SU-DHL-6 (cell line): ENCODE measurements at regions not wholly inside any gene's neighbourhood (a gene's known extent, or its start where the extent isn't known, plus 50 kb on each side); places are given as distances from the start of the nearest gene placed in this dataset.

Experiments used
- H2AFZ ChIP-seq: fragments of 200-600 bp; sonication (generic); 2 replicates; pipeline ENCODE4 v1.6.1; 2014; ENCODE audit warnings: low read depth, mild to moderate bottlenecking, moderate library complexity, mixed read lengths, antibody characterized with exemption, low read length; ENCODE audit not compliant: severe bottlenecking
- H3F3A ChIP-seq: fragments of 200-600 bp; shearing (Covaris generic); 2 replicates; pipeline ENCODE4 v1.6.0; 2016; ENCODE audit warnings: antibody characterized with exemption, mild to moderate bottlenecking; ENCODE audit not compliant: insufficient read depth
- H3K27ac ChIP-seq: fragments of 200-600 bp; sonication (generic); 2 replicates; pipeline ENCODE4 v1.5.1; 2016; ENCODE audit warnings: low read depth, mild to moderate bottlenecking, low read length, moderate library complexity, mixed read lengths
- H3K27me3 ChIP-seq: fragments of 200-600 bp; sonication (generic), shearing (Covaris generic); 2 replicates; pipeline ENCODE4 v1.6.0; 2014; ENCODE audit warnings: mild to moderate bottlenecking, low read length
- H3K36me3 ChIP-seq: fragments of 200-600 bp; sonication (generic); 2 replicates; pipeline ENCODE4 v1.6.1; 2014; ENCODE audit warnings: mild to moderate bottlenecking, low read length, mixed read lengths
- H3K4me2 ChIP-seq: fragments of 300-600, 200-600 bp; shearing (Covaris generic), sonication (generic); 2 replicates; pipeline ENCODE4 v1.6.0; 2014; ENCODE audit warnings: low read length, low read depth, mild to moderate bottlenecking; ENCODE audit not compliant: poor library complexity, severe bottlenecking
- H3K4me3 ChIP-seq: fragments of 200-600 bp; sonication (generic); 2 replicates; pipeline ENCODE4 v1.5.1; 2014; ENCODE audit warnings: antibody characterized with exemption, low read length, mild to moderate bottlenecking, mixed read lengths; ENCODE audit not compliant: insufficient read depth, poor library complexity, severe bottlenecking
- H3K79me2 ChIP-seq: fragments of 200-600 bp; sonication (generic); 2 replicates; pipeline ENCODE4 v1.6.1; 2014; ENCODE audit warnings: mild to moderate bottlenecking, low read length, moderate library complexity; ENCODE audit not compliant: insufficient read depth
- H3K9ac ChIP-seq: fragments of 200-600 bp; sonication (generic); 2 replicates; pipeline ENCODE4 v1.7.0; 2014; ENCODE audit warnings: mild to moderate bottlenecking, low read length
- H3K9me2 ChIP-seq: fragments of 200-600 bp; sonication (generic); replicated peaks from 2 replicates; pipeline ENCODE4 v1.6.1; 2014; ENCODE audit warnings: low read length; ENCODE audit not compliant: insufficient read depth
- H3K9me3 ChIP-seq: fragments of 200-600 bp; sonication (generic); 2 replicates; pipeline ENCODE4 v1.6.1; 2014; ENCODE audit warnings: low read length, mixed read lengths; ENCODE audit not compliant: insufficient read depth
- H4K20me1 ChIP-seq: fragments of 200-600 bp; sonication (generic); 2 replicates; pipeline ENCODE4 v1.6.1; 2014; ENCODE audit warnings: low read depth, mild to moderate bottlenecking, antibody characterized with exemption, low read length, moderate library complexity, mixed read lengths
- EZH2phosphoT487 ChIP-seq: fragments of 200-600 bp; sonication (generic), shearing (Covaris generic); conservative IDR thresholded peaks from 2 replicates; pipeline ENCODE4 v1.6.1; 2018; ENCODE audit warnings: mild to moderate bottlenecking, antibody characterized with exemption, low read length, moderate library complexity, mixed read lengths
- TF ChIP-seq, protein P1 (sequence below): fragments of 200-600 bp; sonication (generic); IDR thresholded peaks from one replicate; pipeline ENCODE4 v1.5.1; 2017; ENCODE audit warnings: antibody characterized with exemption, mild to moderate bottlenecking, low read length, moderate library complexity; ENCODE audit not compliant: insufficient read depth, poor library complexity, severe bottlenecking

- no peak overlapping the region for H3K9ac ChIP-seq
- no peaks in the 10 kb centered on the region for H4K20me1 ChIP-seq
- TF ChIP-seq EZH2phosphoT487 = no peak
- TF ChIP-seq, protein P1, sequence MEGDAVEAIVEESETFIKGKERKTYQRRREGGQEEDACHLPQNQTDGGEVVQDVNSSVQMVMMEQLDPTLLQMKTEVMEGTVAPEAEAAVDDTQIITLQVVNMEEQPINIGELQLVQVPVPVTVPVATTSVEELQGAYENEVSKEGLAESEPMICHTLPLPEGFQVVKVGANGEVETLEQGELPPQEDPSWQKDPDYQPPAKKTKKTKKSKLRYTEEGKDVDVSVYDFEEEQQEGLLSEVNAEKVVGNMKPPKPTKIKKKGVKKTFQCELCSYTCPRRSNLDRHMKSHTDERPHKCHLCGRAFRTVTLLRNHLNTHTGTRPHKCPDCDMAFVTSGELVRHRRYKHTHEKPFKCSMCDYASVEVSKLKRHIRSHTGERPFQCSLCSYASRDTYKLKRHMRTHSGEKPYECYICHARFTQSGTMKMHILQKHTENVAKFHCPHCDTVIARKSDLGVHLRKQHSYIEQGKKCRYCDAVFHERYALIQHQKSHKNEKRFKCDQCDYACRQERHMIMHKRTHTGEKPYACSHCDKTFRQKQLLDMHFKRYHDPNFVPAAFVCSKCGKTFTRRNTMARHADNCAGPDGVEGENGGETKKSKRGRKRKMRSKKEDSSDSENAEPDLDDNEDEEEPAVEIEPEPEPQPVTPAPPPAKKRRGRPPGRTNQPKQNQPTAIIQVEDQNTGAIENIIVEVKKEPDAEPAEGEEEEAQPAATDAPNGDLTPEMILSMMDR = no peak
- no peak overlapping the region for H3K27ac ChIP-seq
- no peak overlapping the region for H2AFZ ChIP-seq
- no peaks in the 10 kb centered on the region for H3K79me2 ChIP-seq
- H3K9me3 ChIP-seq = no peaks in the 10 kb centered on the region
- no peaks in the 10 kb centered on the region for H3K9me2 ChIP-seq
- no peak overlapping the region for H3K4me2 ChIP-seq
- no peaks in the 10 kb centered on the region for H3K36me3 ChIP-seq
- no peak overlapping the region for H3K4me3 ChIP-seq
- no peaks in the 10 kb centered on the region for H3F3A ChIP-seq
- no peaks in the 10 kb centered on the region for H3K27me3 ChIP-seq
These were observed 305.8 kb downstream of the ARPP21 start for GRCh38 chr3:35944926-35945710.

DNA sequence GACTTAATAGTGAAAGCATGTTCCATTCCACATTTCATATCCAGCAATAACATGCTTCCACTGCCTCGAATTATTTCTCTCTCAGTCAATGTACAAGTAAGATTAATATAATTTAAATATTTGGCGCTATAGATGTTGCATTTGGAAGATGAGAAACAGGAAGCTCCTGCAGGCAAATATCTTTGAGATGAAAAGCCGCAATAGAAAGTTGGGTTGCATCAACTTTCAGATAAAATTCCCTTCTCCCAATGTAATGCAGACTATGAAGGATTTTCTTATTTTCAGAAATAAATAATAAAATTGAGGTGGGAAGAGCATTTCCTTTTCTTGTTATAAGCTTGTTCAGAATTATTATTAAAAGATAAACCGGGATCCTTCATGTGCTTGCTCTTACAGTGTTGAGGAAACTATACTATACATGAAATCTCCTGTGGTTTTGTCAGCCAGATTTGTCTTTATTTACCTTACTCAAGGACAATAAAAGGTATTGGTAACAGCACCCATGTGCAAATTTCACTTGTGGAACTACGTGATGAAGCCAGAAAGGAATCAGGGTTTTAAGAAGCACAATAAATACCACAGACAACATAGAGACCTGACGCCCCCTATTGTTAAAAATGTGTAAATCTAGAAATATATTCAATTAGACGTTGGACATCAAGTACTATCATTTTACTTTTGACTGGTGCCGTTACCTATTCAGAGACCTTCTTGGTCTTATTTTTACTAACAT, 307.0 kb downstream of the ARPP21 start:
- no peaks in the 10 kb centered on the region for H3K9me2 ChIP-seq
- TF ChIP-seq EZH2phosphoT487 = no peak
- TF ChIP-seq, protein P1 = peak; percentile 54
- H3K4me2 ChIP-seq = no peak overlapping the region
- no peaks in the 10 kb centered on the region for H3K27me3 ChIP-seq
- no peaks in the 10 kb centered on the region for H3K36me3 ChIP-seq
- no peaks in the 10 kb centered on the region for H4K20me1 ChIP-seq
- no peaks in the 10 kb centered on the region for H3K9me3 ChIP-seq
- no peaks in the 10 kb centered on the region for H3K79me2 ChIP-seq
- no peaks in the 10 kb centered on the region for H3F3A ChIP-seq
- H2AFZ ChIP-seq = peak overlapping the region; percentile 2
- no peak overlapping the region for H3K9ac ChIP-seq
- H3K27ac ChIP-seq = no peak overlapping the region
- H3K4me3 ChIP-seq = no peak overlapping the region

GRCh38 chr3:35946854-35947515, 307.7 kb downstream of the ARPP21 start:
- no peaks in the 10 kb centered on the region for H3K36me3 ChIP-seq
- TF ChIP-seq, protein P1 = no peak
- no peak for TF ChIP-seq EZH2phosphoT487
- H3K4me3 ChIP-seq = no peak overlapping the region
- H3K27ac ChIP-seq = no peak overlapping the region
- no peaks in the 10 kb centered on the region for H3K79me2 ChIP-seq
- no peaks in the 10 kb centered on the region for H3K27me3 ChIP-seq
- no peaks in the 10 kb centered on the region for H3K9me2 ChIP-seq
- H3K4me2 ChIP-seq = no peak overlapping the region
- H3K9ac ChIP-seq = no peak overlapping the region
- no peak overlapping the region for H2AFZ ChIP-seq
- no peaks in the 10 kb centered on the region for H4K20me1 ChIP-seq
- H3K9me3 ChIP-seq = no peaks in the 10 kb centered on the region
- no peaks in the 10 kb centered on the region for H3F3A ChIP-seq
